ENCODE measurements at regions not wholly inside any gene's neighbourhood (a gene's known extent, or its start where the extent isn't known, plus 50 kb on each side); places are given as distances from the start of the nearest gene placed in this dataset.

DNA sequence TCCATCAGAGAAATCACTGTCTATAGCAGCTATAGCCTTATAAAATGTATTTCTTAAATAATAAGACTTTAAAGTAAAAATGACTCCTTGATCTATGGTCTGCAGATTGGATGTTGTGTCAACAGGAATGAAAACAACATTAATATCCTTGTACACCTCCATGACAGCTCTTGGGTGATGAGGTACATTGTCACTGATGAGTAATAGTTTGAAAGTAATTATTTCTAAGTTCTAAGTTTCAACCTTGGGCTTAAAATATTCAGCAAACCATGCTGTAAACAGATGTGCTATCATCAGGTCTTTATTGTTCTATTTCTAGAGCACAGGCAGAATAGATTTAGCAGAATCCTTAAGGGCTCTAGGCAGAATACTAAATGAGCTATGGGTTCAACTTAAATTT is 568.2 kb upstream of the BCHE start:
- no peak overlapping the region for H2AK9ac ChIP-seq (replicated peaks; ENCODE audit: low read depth, low read length, poor library complexity)
- ChIA-PET CTCF (no interaction called here), POLR2A (ENCODE audit: unreplicated experiment) (no interaction called here)
- no peak overlapping the region for H3K4me2 ChIP-seq (ENCODE audit: low read depth, low read length)
- BruUV-seq (replicated peaks): no TSS peak
- no peak overlapping the region for H2BK20ac ChIP-seq (ENCODE audit: low read depth, low read length)
- H2BK5ac ChIP-seq (ENCODE audit: low read depth, low read length, poor library complexity, severe bottlenecking): no peak overlapping the region
- DNase-seq: no peak
- H2BK15ac ChIP-seq (ENCODE audit: low read depth, low read length): no peak overlapping the region
- in situ Hi-C loops (cut with MboI; ENCODE audit: low sequenced_read_pairs) (no loop called here), intact Hi-C loops (cut with micrococcal nuclease) (no loop called here), dilution Hi-C loops (cut with HindIII; ENCODE audit: low sequenced_read_pairs, unreplicated experiment) (no loop called here)
- no peaks in the 10 kb centered on the region for H3K27me3 ChIP-seq (ENCODE audit: control insufficient read depth, insufficient read depth, low read length)
- H3K9ac ChIP-seq (ENCODE audit: low read depth, low read length): no peak overlapping the region
- no peaks in the 10 kb centered on the region for H3K9me3 ChIP-seq (ENCODE audit: control insufficient read depth, insufficient read depth, low read length)
- no peak overlapping the region for H3K14ac ChIP-seq (replicated peaks; ENCODE audit: low read depth, low read length)
- H4K20me1 ChIP-seq (ENCODE audit: insufficient read depth, low read length): no peaks in the 10 kb centered on the region
- no peaks in the 10 kb centered on the region for H3K9me1 ChIP-seq (ENCODE audit: insufficient read depth, low read length)
- no peak overlapping the region for H3K4me3 ChIP-seq (ENCODE audit: insufficient read depth, low read depth, low read length)
- no peak overlapping the region for H2BK120ac ChIP-seq (ENCODE audit: low read depth, low read length)
- H2AFZ ChIP-seq (replicated peaks; ENCODE audit: low read length, poor library complexity): no peak overlapping the region
- no peak for TF ChIP-seq CHD1 (IDR thresholded peaks at IDR 0.05; ENCODE audit: low read depth, low read length)
- TF ChIP-seq CEBPB (IDR thresholded peaks at IDR 0.05; ENCODE audit: low read depth, low read length): no peak
- no peak for TF ChIP-seq RFX5 (IDR thresholded peaks at IDR 0.05; ENCODE audit: low read depth, low read length)
- TF ChIP-seq MAFK (IDR thresholded peaks at IDR 0.05; ENCODE audit: low read depth, low read length): no peak
- no peak for TF ChIP-seq NFE2L2 (IDR thresholded peaks at IDR 0.05; ENCODE audit: low read depth, low read length)
- TF ChIP-seq, protein P1, sequence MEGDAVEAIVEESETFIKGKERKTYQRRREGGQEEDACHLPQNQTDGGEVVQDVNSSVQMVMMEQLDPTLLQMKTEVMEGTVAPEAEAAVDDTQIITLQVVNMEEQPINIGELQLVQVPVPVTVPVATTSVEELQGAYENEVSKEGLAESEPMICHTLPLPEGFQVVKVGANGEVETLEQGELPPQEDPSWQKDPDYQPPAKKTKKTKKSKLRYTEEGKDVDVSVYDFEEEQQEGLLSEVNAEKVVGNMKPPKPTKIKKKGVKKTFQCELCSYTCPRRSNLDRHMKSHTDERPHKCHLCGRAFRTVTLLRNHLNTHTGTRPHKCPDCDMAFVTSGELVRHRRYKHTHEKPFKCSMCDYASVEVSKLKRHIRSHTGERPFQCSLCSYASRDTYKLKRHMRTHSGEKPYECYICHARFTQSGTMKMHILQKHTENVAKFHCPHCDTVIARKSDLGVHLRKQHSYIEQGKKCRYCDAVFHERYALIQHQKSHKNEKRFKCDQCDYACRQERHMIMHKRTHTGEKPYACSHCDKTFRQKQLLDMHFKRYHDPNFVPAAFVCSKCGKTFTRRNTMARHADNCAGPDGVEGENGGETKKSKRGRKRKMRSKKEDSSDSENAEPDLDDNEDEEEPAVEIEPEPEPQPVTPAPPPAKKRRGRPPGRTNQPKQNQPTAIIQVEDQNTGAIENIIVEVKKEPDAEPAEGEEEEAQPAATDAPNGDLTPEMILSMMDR (conservative IDR thresholded peaks at IDR 0.05; ENCODE audit: low read depth, low read length): no peak
- TF ChIP-seq FOS (IDR thresholded peaks at IDR 0.05; ENCODE audit: low read depth, low read length): no peak
- TF ChIP-seq, protein P2, sequence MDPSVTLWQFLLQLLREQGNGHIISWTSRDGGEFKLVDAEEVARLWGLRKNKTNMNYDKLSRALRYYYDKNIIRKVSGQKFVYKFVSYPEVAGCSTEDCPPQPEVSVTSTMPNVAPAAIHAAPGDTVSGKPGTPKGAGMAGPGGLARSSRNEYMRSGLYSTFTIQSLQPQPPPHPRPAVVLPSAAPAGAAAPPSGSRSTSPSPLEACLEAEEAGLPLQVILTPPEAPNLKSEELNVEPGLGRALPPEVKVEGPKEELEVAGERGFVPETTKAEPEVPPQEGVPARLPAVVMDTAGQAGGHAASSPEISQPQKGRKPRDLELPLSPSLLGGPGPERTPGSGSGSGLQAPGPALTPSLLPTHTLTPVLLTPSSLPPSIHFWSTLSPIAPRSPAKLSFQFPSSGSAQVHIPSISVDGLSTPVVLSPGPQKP (IDR thresholded peaks at IDR 0.05; ENCODE audit: borderline replicate concordance, low read depth, low read length): no peak
- no peak for TF ChIP-seq SMC3 (IDR thresholded peaks at IDR 0.05; ENCODE audit: low read depth, low read length)
- no peak for TF ChIP-seq MAZ (IDR thresholded peaks at IDR 0.05; ENCODE audit: borderline replicate concordance, low read depth, low read length)
- no peak for TF ChIP-seq POLR2A (IDR thresholded peaks at IDR 0.05; ENCODE audit: low read depth, low read length)
- no peak for TF ChIP-seq RAD21 (IDR thresholded peaks at IDR 0.05; ENCODE audit: low read length)
- no peak for TF ChIP-seq BHLHE40 (IDR thresholded peaks at IDR 0.05; ENCODE audit: low read depth, low read length)
- no peak for TF ChIP-seq RCOR1 (IDR thresholded peaks at IDR 0.05; ENCODE audit: insufficient replicate concordance, low read length)
- no peak for TF ChIP-seq MXI1 (IDR thresholded peaks at IDR 0.05; ENCODE audit: borderline replicate concordance, low read depth, low read length)
- TF ChIP-seq, protein P3, sequence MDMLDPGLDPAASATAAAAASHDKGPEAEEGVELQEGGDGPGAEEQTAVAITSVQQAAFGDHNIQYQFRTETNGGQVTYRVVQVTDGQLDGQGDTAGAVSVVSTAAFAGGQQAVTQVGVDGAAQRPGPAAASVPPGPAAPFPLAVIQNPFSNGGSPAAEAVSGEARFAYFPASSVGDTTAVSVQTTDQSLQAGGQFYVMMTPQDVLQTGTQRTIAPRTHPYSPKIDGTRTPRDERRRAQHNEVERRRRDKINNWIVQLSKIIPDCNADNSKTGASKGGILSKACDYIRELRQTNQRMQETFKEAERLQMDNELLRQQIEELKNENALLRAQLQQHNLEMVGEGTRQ (IDR thresholded peaks at IDR 0.05; ENCODE audit: low read depth, low read length): no peak
- no peak overlapping the region for H4K5ac ChIP-seq (ENCODE audit: low read depth, low read length)
- H2AK5ac ChIP-seq (ENCODE audit: low read depth, low read length): no peak overlapping the region
- H3K18ac ChIP-seq (ENCODE audit: low read depth, low read length): no peak overlapping the region
- ATAC-seq (ENCODE audit: low read depth): no peak
- H3K27ac ChIP-seq (ENCODE audit: insufficient read depth, low read length): no peak overlapping the region
- H3K4me1 ChIP-seq (ENCODE audit: control insufficient read depth, insufficient read depth, low read length): no peaks in the 10 kb centered on the region
- H3K23ac ChIP-seq (ENCODE audit: low read depth, low read length): no peak overlapping the region
- no peak overlapping the region for H4K8ac ChIP-seq (ENCODE audit: low read depth in 2 of 2, low read length in 2 of 2)
- H3K79me1 ChIP-seq (ENCODE audit: low read depth in 1 of 2, low read length in 2 of 2): no peaks in the 10 kb centered on the region
- H4K91ac ChIP-seq (ENCODE audit: insufficient read depth, low read depth, low read length): no peak overlapping the region
- no peaks in the 10 kb centered on the region for H3K36me3 ChIP-seq (ENCODE audit: control insufficient read depth, insufficient read depth, low read length)
- H3K4ac ChIP-seq (ENCODE audit: low read depth, low read length): no peak overlapping the region
- no peak overlapping the region for H3K56ac ChIP-seq (ENCODE audit: extremely low read depth, insufficient read depth, low read length)

Measured in IMR-90 (cell line).